ENCODE measurements at regions not wholly inside any gene's neighbourhood (a gene's known extent, or its start where the extent isn't known, plus 50 kb on each side); places are given as distances from the start of the nearest gene placed in this dataset.

- TF ChIP-seq CTCF (conservative IDR thresholded peaks at IDR 0.05 in 1 of 2, IDR thresholded peaks at IDR 0.05 in 1 of 2; ENCODE audit: extremely low read depth in 1 of 2, insufficient read depth in 1 of 2, low read depth in 1 of 2, low read length in 2 of 2) (no peak), EZH2 (IDR thresholded peaks at IDR 0.05; ENCODE audit: borderline replicate concordance, low read length) (no peak)
Measured at GRCh38 chr9:28892538-28892937, 1319.3 kb upstream of the C9orf72 start.

Measured in mammary epithelial cell (primary cell).